DMS53 treated with DMSO at 0.1 percent for 48 hours (cell line): ENCODE measurements at regions not wholly inside any gene's neighbourhood (a gene's known extent, or its start where the extent isn't known, plus 50 kb on each side); places are given as distances from the start of the nearest gene placed in this dataset.

Experiments
- DNase-seq: peaks from one replicate; lab custom pipeline; 2025; ENCODE audit not compliant: unreplicated experiment; lab: John Stamatoyannopoulos, UW

GRCh38 chr9:18137815-18138214 lies 336.1 kb upstream of the ADAMTSL1 start:
- no peak for DNase-seq

GRCh38 chr9:18138656-18139055 lies 335.3 kb upstream of the ADAMTSL1 start:
- peak; percentile 39 for DNase-seq

- no peak for DNase-seq
Measured at GRCh38 chr9:18141681-18142080, 332.3 kb upstream of the ADAMTSL1 start.

- DNase-seq, result peak; percentile 3
Measured at GRCh38 chr9:18143073-18143745, 330.7 kb upstream of the ADAMTSL1 start.

- no peak for DNase-seq
Measured at GRCh38 chr9:18146329-18146728, 327.6 kb upstream of the ADAMTSL1 start.

- DNase-seq, result no peak
Measured at GRCh38 chr9:18149471-18150011, 324.4 kb upstream of the ADAMTSL1 start.

- DNase-seq, result no peak
Measured at GRCh38 chr9:18154661-18155060, 319.3 kb upstream of the ADAMTSL1 start.

GRCh38 chr9:18159254-18159653 lies 314.7 kb upstream of the ADAMTSL1 start:
- DNase-seq, result no peak

- DNase-seq, result no peak
Measured at GRCh38 chr9:18163146-18163545, 310.8 kb upstream of the ADAMTSL1 start.

- DNase-seq, result no peak
Measured at GRCh38 chr9:18167733-18168132, 306.2 kb upstream of the ADAMTSL1 start.

- no peak for DNase-seq
Measured at GRCh38 chr9:18173923-18174322, 300.0 kb upstream of the ADAMTSL1 start.

- no peak for DNase-seq
Measured at GRCh38 chr9:18182636-18183035, 291.3 kb upstream of the ADAMTSL1 start.

- DNase-seq, result no peak
Measured at GRCh38 chr9:18183974-18184373, 290.0 kb upstream of the ADAMTSL1 start.

GRCh38 chr9:18184401-18184800 lies 289.6 kb upstream of the ADAMTSL1 start:
- DNase-seq, result no peak

GRCh38 chr9:18185196-18185595 lies 288.8 kb upstream of the ADAMTSL1 start:
- peak; percentile 14 for DNase-seq

GRCh38 chr9:18188971-18189370 lies 285.0 kb upstream of the ADAMTSL1 start:
- no peak for DNase-seq

GRCh38 chr9:18189871-18190670 lies 283.9 kb upstream of the ADAMTSL1 start:
- no peak for DNase-seq

GRCh38 chr9:18190671-18191374 lies 283.1 kb upstream of the ADAMTSL1 start:
- DNase-seq, result no peak

- DNase-seq, result no peak
Measured at GRCh38 chr9:18194316-18194715, 279.6 kb upstream of the ADAMTSL1 start.

GRCh38 chr9:18195223-18195622 lies 278.7 kb upstream of the ADAMTSL1 start:
- no peak for DNase-seq

- DNase-seq, result no peak
Measured at GRCh38 chr9:18202924-18203323, 271.0 kb upstream of the ADAMTSL1 start.

- DNase-seq, result no peak
Measured at GRCh38 chr9:18207735-18208134, 266.2 kb upstream of the ADAMTSL1 start.
